H9 (cell line): ENCODE measurements at regions not wholly inside any gene's neighbourhood (a gene's known extent, or its start where the extent isn't known, plus 50 kb on each side); places are given as distances from the start of the nearest gene placed in this dataset.

Experiments
- DNase-seq: peaks from one replicate; pipeline ENCODE4 v3.0.0-alpha.2; 2017
- H2AFZ ChIP-seq: one replicate; pipeline ENCODE4 v1.6.1; 2013; ENCODE audit warnings: mild to moderate bottlenecking, low read length, control low read depth, moderate library complexity
- H2AK5ac ChIP-seq: 2 replicates; pipeline ENCODE4 v1.6.1; 2013; ENCODE audit warnings: low read length, control low read depth, mixed read lengths; ENCODE audit not compliant: insufficient read length
- H2BK120ac ChIP-seq: one replicate; pipeline ENCODE4 v1.6.1; 2013; ENCODE audit warnings: low read depth, mild to moderate bottlenecking, low read length, control low read depth, inconsistent platforms; ENCODE audit not compliant: poor library complexity, severe bottlenecking
- H2BK12ac ChIP-seq: 2 replicates; pipeline ENCODE4 v1.6.1; 2013; ENCODE audit warnings: low read length, control low read depth, mixed read lengths, low read depth; ENCODE audit not compliant: insufficient read length
- H2BK15ac ChIP-seq: 2 replicates; pipeline ENCODE4 v1.6.1; 2013; ENCODE audit warnings: low read depth, low read length, control low read depth
- H2BK20ac ChIP-seq: one replicate; pipeline ENCODE4 v1.6.1; 2013; ENCODE audit warnings: low read depth, mild to moderate bottlenecking, low read length, control low read depth, inconsistent platforms; ENCODE audit not compliant: poor library complexity, severe bottlenecking
- H2BK5ac ChIP-seq: 2 replicates; pipeline ENCODE4 v1.6.1; 2013; ENCODE audit warnings: low read length, control low read depth, mixed read lengths; ENCODE audit not compliant: insufficient read length
- H3K14ac ChIP-seq: 2 replicates; pipeline ENCODE4 v1.6.1; 2013; ENCODE audit warnings: low read length, control low read depth; ENCODE audit not compliant: insufficient read depth
- H3K18ac ChIP-seq: 2 replicates; pipeline ENCODE4 v1.6.1; 2013; ENCODE audit warnings: low read depth, mild to moderate bottlenecking, mixed read lengths, low read length, control low read depth; ENCODE audit not compliant: insufficient read length
- H3K23ac ChIP-seq: 2 replicates; pipeline ENCODE4 v1.6.1; 2013; ENCODE audit warnings: low read length, control low read depth, mixed read lengths, low read depth; ENCODE audit not compliant: insufficient read length
- H3K23me2 ChIP-seq: 2 replicates; pipeline ENCODE4 v1.6.1; 2013; ENCODE audit warnings: low read depth, mild to moderate bottlenecking, mixed read lengths, low read length, control low read depth; ENCODE audit not compliant: insufficient read length, poor library complexity, severe bottlenecking
- H3K27ac ChIP-seq: 2 replicates; pipeline ENCODE4 v1.5.1; 2013; ENCODE audit warnings: low read length, control low read depth, mixed read lengths, low read depth; ENCODE audit not compliant: insufficient read length
- H3K27me3 ChIP-seq: 2 replicates; pipeline ENCODE4 v1.6.1; 2013; ENCODE audit warnings: low read length, control low read depth, inconsistent platforms; ENCODE audit not compliant: insufficient read depth
- H3K4ac ChIP-seq: 2 replicates; pipeline ENCODE4 v1.6.1; 2013; ENCODE audit warnings: low read depth, mild to moderate bottlenecking, control low read depth, inconsistent platforms, low read length, moderate library complexity
- H3K4me1 ChIP-seq: 2 replicates; pipeline ENCODE4 v1.6.1; 2013; ENCODE audit warnings: low read length, control low read depth, inconsistent platforms; ENCODE audit not compliant: insufficient read depth
- H3K4me2 ChIP-seq: 2 replicates; pipeline ENCODE4 v1.6.1; 2013; ENCODE audit warnings: low read length, control low read depth, mixed read lengths; ENCODE audit not compliant: insufficient read length, insufficient read depth
- H3K56ac ChIP-seq: 2 replicates; pipeline ENCODE4 v1.6.1; 2013; ENCODE audit warnings: low read depth, mild to moderate bottlenecking, mixed read lengths, low read length, control low read depth; ENCODE audit not compliant: insufficient read length
- H3K79me1 ChIP-seq: 2 replicates; pipeline ENCODE4 v1.6.1; 2013; ENCODE audit warnings: low read depth, mild to moderate bottlenecking, moderate library complexity, low read length, control low read depth, inconsistent platforms; ENCODE audit not compliant: insufficient read depth, poor library complexity, severe bottlenecking
- H3K79me2 ChIP-seq: 2 replicates; pipeline ENCODE4 v1.6.1; 2013; ENCODE audit warnings: low read length, control low read depth, inconsistent platforms; ENCODE audit not compliant: insufficient read depth
- H3K9ac ChIP-seq: 2 replicates; pipeline ENCODE4 v1.6.1; 2013; ENCODE audit warnings: low read length, control low read depth, mixed read lengths; ENCODE audit not compliant: insufficient read length; ENCODE audit errors: extremely low read depth
- H3K9me3 ChIP-seq: one replicate; pipeline ENCODE4 v1.6.1; 2013; ENCODE audit warnings: low read depth, low read length, inconsistent platforms; ENCODE audit not compliant: control insufficient read depth
- H3T11ph ChIP-seq: one replicate; pipeline ENCODE4 v1.6.1; 2013; ENCODE audit warnings: mild to moderate bottlenecking, low read length, control low read depth, inconsistent platforms
- H4K20me1 ChIP-seq: one replicate; pipeline ENCODE4 v1.6.1; 2013; ENCODE audit not compliant: control insufficient read depth, insufficient read length, insufficient read depth
- H4K5ac ChIP-seq: 2 replicates; pipeline ENCODE4 v1.6.1; 2013; ENCODE audit warnings: low read depth, mild to moderate bottlenecking, mixed read lengths, low read length, control low read depth; ENCODE audit not compliant: insufficient read length
- H4K8ac ChIP-seq: replicated peaks from 2 replicates; pipeline ENCODE4 v1.6.1; 2013; ENCODE audit warnings: low read length, control low read depth, mixed read lengths, low read depth; ENCODE audit not compliant: insufficient read length
- H4K91ac ChIP-seq: 2 replicates; pipeline ENCODE4 v1.6.1; 2013; ENCODE audit warnings: low read depth, mild to moderate bottlenecking, moderate library complexity, mixed read lengths, low read length, control low read depth; ENCODE audit not compliant: insufficient read length
- H3K27ac Mint-ChIP-seq, 3 experiments: 2 replicates in 2 of 3; 3 replicates in 1 of 3; pipeline ENCODE4 v1.8.0; 2020 to 2021; ENCODE audit warnings: mixed read lengths in 3 of 3, mild to moderate bottlenecking in 1 of 3, moderate library complexity in 1 of 3
- H3K27me3 Mint-ChIP-seq: 2 replicates; pipeline ENCODE4 v1.8.0; 2021; ENCODE audit warnings: low read depth, mild to moderate bottlenecking, moderate library complexity, mixed read lengths
- H3K36me3 Mint-ChIP-seq, 3 experiments: 2 replicates in 2 of 3; 3 replicates in 1 of 3; pipeline ENCODE4 v1.8.0; 2020 to 2021; ENCODE audit warnings: low read depth in 3 of 3, mixed read lengths in 3 of 3; ENCODE audit not compliant: insufficient read depth in 1 of 3
- H3K4me1 Mint-ChIP-seq, 2 experiments: 2 replicates each; pipeline ENCODE4 v1.8.0; 2020; ENCODE audit warnings: mixed read lengths in 2 of 2
- H3K4me3 Mint-ChIP-seq, 2 experiments: 2 replicates in 1 of 2; 3 replicates in 1 of 2; pipeline ENCODE4 v1.8.0; 2020 to 2021; ENCODE audit warnings: mild to moderate bottlenecking in 2 of 2, mixed read lengths in 2 of 2, moderate library complexity in 1 of 2
- H3K9me3 Mint-ChIP-seq, 2 experiments: 2 replicates in 1 of 2; 3 replicates in 1 of 2; pipeline ENCODE4 v1.8.0; 2020; ENCODE audit warnings: mild to moderate bottlenecking in 2 of 2, mixed read lengths in 2 of 2, moderate library complexity in 1 of 2
- CTCF ChIP-seq: fragments of 200-600 bp; sonication (generic); conservative IDR thresholded peaks from 3 replicates; pipeline ENCODE4 v1.8.0; 2021; ENCODE audit warnings: antibody characterized with exemption, mild to moderate bottlenecking
- WGBS: extraction: QIAGEN DNeasy Blood & Tissue Kit; methylation state at CpG from one replicate; pipeline ENCODE4 v1.1.7; 2013; ENCODE audit warnings: missing lambda C conversion rate, low lambda C conversion rate, mixed read lengths; ENCODE audit not compliant: insufficient read length; ENCODE audit errors: extremely low coverage; 5-methylcytosine and 5-hydroxymethylcytosine counted together

- no peak overlapping the region for H3K4me2 ChIP-seq
- H4K91ac ChIP-seq: no peak overlapping the region
- no peaks in the 10 kb centered on the region for H3K23me2 ChIP-seq
- no peak for DNase-seq
- WGBS: no CpG with 5 or more reads among the region's 14 CpGs
- H2BK5ac ChIP-seq: no peak overlapping the region
- no peak overlapping the region for H2BK12ac ChIP-seq
- no peaks in the 10 kb centered on the region for H3K27me3 ChIP-seq
- no peak overlapping the region for H3K18ac ChIP-seq
- Mint-ChIP-seq H3K4me3 (no peak overlapping the region), H3K36me3 (peaks cover 0 to 5% (median 2%) of the 10 kb centered on the region in 3 experiments; a peak in 3 of 7 replicates), H3K27me3 (peaks cover 41% of the 10 kb centered on the region), H3K9me3 (peaks cover 0 to 8% of the 10 kb centered on the region in 2 experiments; a peak in 4 of 5 replicates), H3K27ac (no peak overlapping the region), H3K4me1 (peaks cover 27% of the 10 kb centered on the region in 2 experiments)
- H3K23ac ChIP-seq: no peak overlapping the region
- H4K5ac ChIP-seq: no peak overlapping the region
- H2AK5ac ChIP-seq: no peak overlapping the region
- no peak overlapping the region for H2BK120ac ChIP-seq
- H4K8ac ChIP-seq: no peak overlapping the region
- no peak overlapping the region for H3T11ph ChIP-seq
- H2BK20ac ChIP-seq: no peak overlapping the region
- H3K9me3 ChIP-seq: no peaks in the 10 kb centered on the region
- H3K4ac ChIP-seq: no peak overlapping the region
- no peaks in the 10 kb centered on the region for H3K79me2 ChIP-seq
- H3K79me1 ChIP-seq: no peaks in the 10 kb centered on the region
- no peak overlapping the region for H2BK15ac ChIP-seq
- H4K20me1 ChIP-seq: no peaks in the 10 kb centered on the region
- no peak overlapping the region for H2AFZ ChIP-seq
- H3K4me1 ChIP-seq: no peaks in the 10 kb centered on the region
- no peak overlapping the region for H3K56ac ChIP-seq
- H3K14ac ChIP-seq: no peak overlapping the region; the same call in 1 of the 2 replicates
- H3K27ac ChIP-seq: no peak overlapping the region
- no peak overlapping the region for H3K9ac ChIP-seq
- TF ChIP-seq CTCF: no peak
These were observed 198.5 kb upstream of the HDAC4 start for GRCh38 chr2:239599299-239599698.
